Spleen (tissue), 7 donors: ENCODE measurements at regions not wholly inside any gene's neighbourhood (a gene's known extent, or its start where the extent isn't known, plus 50 kb on each side); places are given as distances from the start of the nearest gene placed in this dataset.

Source experiments
- CTCF ChIP-seq, 11 experiments: fragments of 200-600 bp in 7 of 11; fragments of 450-650 bp in 4 of 11; sonication (generic) in 4 of 11; IDR thresholded peaks in 8 of 11; conservative IDR thresholded peaks in 3 of 11; 1 replicate in 7 of 11; 2 replicates in 4 of 11; pipeline versions ENCODE4 v1.4.0 to v1.8.0; 2016 to 2021; ENCODE audit warnings: antibody characterized with exemption in 11 of 11, inconsistent platforms in 4 of 11, mild to moderate bottlenecking in 1 of 11
- POLR2A ChIP-seq, 3 donors: fragments of 450-650 bp; IDR thresholded peaks; one replicate each; pipeline ENCODE4 v1.5.1; 2017; ENCODE audit warnings: antibody characterized with exemption in 3 of 3, mild to moderate bottlenecking in 1 of 3
- POLR2AphosphoS5 ChIP-seq, 3 donors: sonication (generic); formaldehyde crosslinking; IDR thresholded peaks; one replicate each; pipeline ENCODE4 v1.5.1; 2017; ENCODE audit warnings: antibody characterized with exemption in 3 of 3
- donor health status: DM: no; HTN: no; CAD: no; lungs with moderate emphysema.
- donor health status: DM: no; HTN: no; CAD: no.
- donor health status: DM: no; HTN: no; CAD: no.

- no peak for TF ChIP-seq CTCF (IDR thresholded peaks at IDR 0.05 in 8 of 11, conservative IDR thresholded peaks at IDR 0.05 in 3 of 11)
- no peak for TF ChIP-seq POLR2AphosphoS5 (IDR thresholded peaks at IDR 0.05)
- TF ChIP-seq POLR2A (IDR thresholded peaks at IDR 0.05) = no peak
Observed at GRCh38 chr3:107142786-107143575, 234.3 kb upstream of the CCDC54 start.
